ENCODE measurements at regions not wholly inside any gene's neighbourhood (a gene's known extent, or its start where the extent isn't known, plus 50 kb on each side); places are given as distances from the start of the nearest gene placed in this dataset.

GRCh38 chr1:223052462-223052861 lies 90.6 kb downstream of the TLR5 start:
- H4K8ac ChIP-seq (ENCODE audit: low read depth in 2 of 2, low read length in 2 of 2) = no peak overlapping the region
- H3K9me1 ChIP-seq (ENCODE audit: insufficient read depth, low read length) = no peaks in the 10 kb centered on the region
- H3K23ac ChIP-seq (ENCODE audit: low read depth, low read length) = no peak overlapping the region
- H2AK5ac ChIP-seq (ENCODE audit: low read depth, low read length) = no peak overlapping the region
- H3K36me3 ChIP-seq (ENCODE audit: control insufficient read depth, insufficient read depth, low read length) = no peaks in the 10 kb centered on the region
- peaks cover 16% of the 10 kb centered on the region for H3K27me3 ChIP-seq (ENCODE audit: control insufficient read depth, insufficient read depth, low read length)
- in situ Hi-C loops (cut with MboI; ENCODE audit: low sequenced_read_pairs) = no loop called here
- H2BK15ac ChIP-seq (ENCODE audit: low read depth, low read length) = no peak overlapping the region
- H3K27ac ChIP-seq (ENCODE audit: insufficient read depth, low read length) = no peak overlapping the region
- no TSS peak for BruUV-seq (replicated peaks)
- H3K9me3 ChIP-seq (ENCODE audit: control insufficient read depth, insufficient read depth, low read length) = no peaks in the 10 kb centered on the region; the same call in 1 of the 2 replicates
- no peaks in the 10 kb centered on the region for H3K4me1 ChIP-seq (ENCODE audit: control insufficient read depth, insufficient read depth, low read length)
- H2AK9ac ChIP-seq (replicated peaks; ENCODE audit: low read depth, low read length, poor library complexity) = no peak overlapping the region
- DNase-seq (no peak), ATAC-seq (ENCODE audit: low read depth) (no peak)
- H3K4me3 ChIP-seq (ENCODE audit: insufficient read depth, low read depth, low read length) = no peak overlapping the region
- no peaks in the 10 kb centered on the region for H4K20me1 ChIP-seq (ENCODE audit: insufficient read depth, low read length)
- ChIA-PET CTCF (no interaction called here), POLR2A (ENCODE audit: unreplicated experiment) (no interaction called here)
- dilution Hi-C loops (cut with HindIII; ENCODE audit: low sequenced_read_pairs, unreplicated experiment) = no loop called here
- intact Hi-C loops (cut with micrococcal nuclease) = no loop called here
- H3K14ac ChIP-seq (replicated peaks; ENCODE audit: low read depth, low read length) = no peak overlapping the region
- no peak overlapping the region for H4K5ac ChIP-seq (ENCODE audit: low read depth, low read length)
- TF ChIP-seq MAFK (IDR thresholded peaks at IDR 0.05; ENCODE audit: low read depth, low read length) = no peak
- TF ChIP-seq RAD21 (IDR thresholded peaks at IDR 0.05; ENCODE audit: low read length) = no peak
- no peak for TF ChIP-seq RCOR1 (IDR thresholded peaks at IDR 0.05; ENCODE audit: insufficient replicate concordance, low read length)
- TF ChIP-seq BHLHE40 (IDR thresholded peaks at IDR 0.05; ENCODE audit: low read depth, low read length) = no peak
- no peak for TF ChIP-seq CEBPB (IDR thresholded peaks at IDR 0.05; ENCODE audit: low read depth, low read length)
- TF ChIP-seq ELK1 (IDR thresholded peaks at IDR 0.05; ENCODE audit: borderline replicate concordance, low read depth, low read length) = no peak
- TF ChIP-seq MXI1 (IDR thresholded peaks at IDR 0.05; ENCODE audit: borderline replicate concordance, low read depth, low read length) = no peak
- no peak for TF ChIP-seq CHD1 (IDR thresholded peaks at IDR 0.05; ENCODE audit: low read depth, low read length)
- no peak for TF ChIP-seq CTCF (conservative IDR thresholded peaks at IDR 0.05; ENCODE audit: low read depth, low read length)
- TF ChIP-seq FOS (IDR thresholded peaks at IDR 0.05; ENCODE audit: low read depth, low read length) = no peak
- TF ChIP-seq MAZ (IDR thresholded peaks at IDR 0.05; ENCODE audit: borderline replicate concordance, low read depth, low read length) = no peak
- TF ChIP-seq USF2 (IDR thresholded peaks at IDR 0.05; ENCODE audit: low read depth, low read length) = no peak
- no peak for TF ChIP-seq RFX5 (IDR thresholded peaks at IDR 0.05; ENCODE audit: low read depth, low read length)
- no peak for TF ChIP-seq POLR2A (IDR thresholded peaks at IDR 0.05; ENCODE audit: low read depth, low read length)
- no peak for TF ChIP-seq SMC3 (IDR thresholded peaks at IDR 0.05; ENCODE audit: low read depth, low read length)
- no peak overlapping the region for H2BK20ac ChIP-seq (ENCODE audit: low read depth, low read length)
- H2BK5ac ChIP-seq (ENCODE audit: low read depth, low read length, poor library complexity, severe bottlenecking) = no peak overlapping the region
- H3K9ac ChIP-seq (ENCODE audit: low read depth, low read length) = no peak overlapping the region
- H2BK120ac ChIP-seq (ENCODE audit: low read depth, low read length) = no peak overlapping the region
- no peak overlapping the region for H3K18ac ChIP-seq (ENCODE audit: low read depth, low read length)
- WGBS, 2 experiments (ENCODE audit: extremely low coverage in 2 of 2, insufficient read length in 1 of 2) = 57% methylated on average over 6 of the region's 9 CpGs; no CpG with 5 or more reads in 1 of the 2 experiments
- no peak overlapping the region for H4K91ac ChIP-seq (ENCODE audit: insufficient read depth, low read depth, low read length)
- no peak overlapping the region for H3K56ac ChIP-seq (ENCODE audit: extremely low read depth, insufficient read depth, low read length)
- H3K79me1 ChIP-seq (ENCODE audit: low read depth in 1 of 2, low read length in 2 of 2) = no peaks in the 10 kb centered on the region
- no peak overlapping the region for H2AFZ ChIP-seq (replicated peaks; ENCODE audit: low read length, poor library complexity)
- no peak overlapping the region for H3K4me2 ChIP-seq (ENCODE audit: low read depth, low read length)
- no peak overlapping the region for H3K4ac ChIP-seq (ENCODE audit: low read depth, low read length)
